ENCODE measurements at regions not wholly inside any gene's neighbourhood (a gene's known extent, or its start where the extent isn't known, plus 50 kb on each side); places are given as distances from the start of the nearest gene placed in this dataset.

DNA sequence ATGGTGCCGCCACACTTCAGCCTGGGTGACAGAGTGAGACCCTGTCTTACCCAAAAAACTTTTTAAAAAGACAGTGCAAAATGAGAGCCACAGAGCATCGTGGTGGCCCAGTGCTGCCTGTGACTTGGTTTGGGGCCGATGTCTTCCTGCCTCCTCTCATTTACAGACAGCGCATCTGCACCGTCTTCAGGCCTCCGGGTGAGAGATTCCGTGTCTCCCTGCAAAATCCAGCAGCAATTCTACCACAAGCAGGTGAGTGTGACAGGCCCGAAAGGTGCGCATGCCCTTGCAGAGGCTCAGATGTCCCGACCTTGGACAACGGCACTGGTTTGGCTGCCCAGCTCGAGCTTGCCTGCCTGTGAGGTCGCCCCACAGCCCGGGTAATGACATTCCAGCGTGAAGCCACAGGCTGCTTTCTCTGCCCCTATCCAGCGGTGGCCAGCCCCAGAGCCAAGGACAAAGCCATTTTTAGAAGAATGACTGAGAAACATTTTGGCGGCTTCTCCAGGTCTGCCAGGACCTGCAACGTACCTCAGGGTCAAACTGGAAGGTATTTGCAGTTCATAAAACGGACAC, 70.3 kb upstream of the RFLNA start:
- TF ChIP-seq, protein P1, sequence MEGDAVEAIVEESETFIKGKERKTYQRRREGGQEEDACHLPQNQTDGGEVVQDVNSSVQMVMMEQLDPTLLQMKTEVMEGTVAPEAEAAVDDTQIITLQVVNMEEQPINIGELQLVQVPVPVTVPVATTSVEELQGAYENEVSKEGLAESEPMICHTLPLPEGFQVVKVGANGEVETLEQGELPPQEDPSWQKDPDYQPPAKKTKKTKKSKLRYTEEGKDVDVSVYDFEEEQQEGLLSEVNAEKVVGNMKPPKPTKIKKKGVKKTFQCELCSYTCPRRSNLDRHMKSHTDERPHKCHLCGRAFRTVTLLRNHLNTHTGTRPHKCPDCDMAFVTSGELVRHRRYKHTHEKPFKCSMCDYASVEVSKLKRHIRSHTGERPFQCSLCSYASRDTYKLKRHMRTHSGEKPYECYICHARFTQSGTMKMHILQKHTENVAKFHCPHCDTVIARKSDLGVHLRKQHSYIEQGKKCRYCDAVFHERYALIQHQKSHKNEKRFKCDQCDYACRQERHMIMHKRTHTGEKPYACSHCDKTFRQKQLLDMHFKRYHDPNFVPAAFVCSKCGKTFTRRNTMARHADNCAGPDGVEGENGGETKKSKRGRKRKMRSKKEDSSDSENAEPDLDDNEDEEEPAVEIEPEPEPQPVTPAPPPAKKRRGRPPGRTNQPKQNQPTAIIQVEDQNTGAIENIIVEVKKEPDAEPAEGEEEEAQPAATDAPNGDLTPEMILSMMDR (IDR thresholded peaks at IDR 0.05) = no peak
- TF ChIP-seq POLR2A (IDR thresholded peaks at IDR 0.05) = no peak

Data from testis (tissue), 2 donors.